Activated naive CD4-positive, alpha-beta T cell treated with anti-CD3 and anti-CD28 coated beads for 36 hours (primary cell): ENCODE measurements at regions not wholly inside any gene's neighbourhood (a gene's known extent, or its start where the extent isn't known, plus 50 kb on each side); places are given as distances from the start of the nearest gene placed in this dataset.

ENCODE experiments used
- CTCF ChIA-PET: fragments of 350-600 bp; sonication (Branson Sonifier 250); formaldehyde crosslinking; loops from one replicate; lab custom pipeline; 2021; ENCODE audit warnings: antibody characterized with exemption; lab: Charles Lee
- DNase-seq: peaks from one replicate; pipeline ENCODE4 v3.0.0-alpha.2; 2020
- H3K27ac Mint-ChIP-seq: one replicate; pipeline ENCODE4 v1.8.0; 2021; ENCODE audit warnings: mild to moderate bottlenecking, mixed read lengths
- H3K27me3 Mint-ChIP-seq: one replicate; pipeline ENCODE4 v1.8.0; 2021; ENCODE audit warnings: low read depth, mixed read lengths
- H3K36me3 Mint-ChIP-seq: one replicate; pipeline ENCODE4 v1.8.0; 2021; ENCODE audit warnings: low read depth, mixed read lengths
- H3K4me1 Mint-ChIP-seq: one replicate; pipeline ENCODE4 v1.8.0; 2021; ENCODE audit warnings: low read depth, mixed read lengths
- H3K4me3 Mint-ChIP-seq: one replicate; pipeline ENCODE4 v1.8.0; 2021; ENCODE audit warnings: mild to moderate bottlenecking, moderate library complexity, mixed read lengths
- H3K9me3 Mint-ChIP-seq: one replicate; pipeline ENCODE4 v1.8.0; 2021; ENCODE audit warnings: mixed read lengths
- intact Hi-C: fragments of 100-400 bp; cut with micrococcal nuclease; formaldehyde crosslinking; loops from one replicate; pipeline ENCODE4 v1.15.1; 2023

DNA sequence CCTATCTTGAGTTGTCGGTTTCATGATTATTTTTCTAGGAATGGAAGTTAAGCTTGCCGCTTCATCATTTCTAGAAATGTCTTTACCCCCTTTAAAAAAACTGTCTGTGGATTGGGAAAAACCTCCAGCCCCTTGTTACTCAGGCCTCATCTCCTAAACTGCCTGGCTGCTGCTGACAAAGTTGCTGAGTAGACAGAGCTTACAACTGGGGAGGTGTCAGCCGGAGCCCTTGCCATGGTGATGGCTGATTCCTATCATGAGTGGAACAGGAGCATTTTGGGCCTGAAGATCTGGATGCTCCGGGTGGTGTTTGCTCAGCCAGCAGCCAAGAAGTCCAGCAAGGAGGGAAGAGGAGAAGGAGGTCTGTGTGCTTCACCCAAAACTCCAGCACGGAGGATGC, 243.3 kb downstream of the ENGASE start:
- no peaks in the 10 kb centered on the region for H3K9me3 Mint-ChIP-seq

DNA sequence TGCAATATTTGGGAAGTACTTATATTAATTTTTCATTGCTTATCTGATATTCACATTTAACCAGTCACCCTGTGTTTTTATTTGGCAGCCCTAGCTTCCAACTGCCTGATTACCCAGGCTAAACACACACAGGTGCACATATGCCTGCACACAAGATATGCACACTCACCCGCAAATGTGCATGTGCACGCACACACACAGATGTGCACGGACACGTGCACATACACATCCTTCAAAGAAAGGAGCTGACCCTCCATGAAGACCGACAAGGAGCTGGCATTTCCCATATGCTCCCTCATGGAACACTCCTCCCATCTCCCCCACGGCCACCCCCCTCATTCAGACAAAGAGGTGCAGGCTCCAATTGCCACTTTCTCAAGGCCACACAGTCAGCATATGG, 242.2 kb downstream of the ENGASE start:
- DNase-seq: no peak
- H3K36me3 Mint-ChIP-seq: no peaks in the 10 kb centered on the region
- no peaks in the 10 kb centered on the region for H3K4me1 Mint-ChIP-seq
- H3K27me3 Mint-ChIP-seq: peaks cover 22% of the 10 kb centered on the region
- intact Hi-C loops: no loop called here
- H3K4me3 Mint-ChIP-seq: no peak overlapping the region
- no peak overlapping the region for H3K27ac Mint-ChIP-seq
- H3K9me3 Mint-ChIP-seq: no peaks in the 10 kb centered on the region
- CTCF ChIA-PET: no interaction called here

More for the DNA sequence above, 243.3 kb downstream of the ENGASE start:
- intact Hi-C loops: no loop called here
- Mint-ChIP-seq H3K27ac (no peak overlapping the region), H3K36me3 (no peaks in the 10 kb centered on the region), H3K4me1 (no peaks in the 10 kb centered on the region), H3K27me3 (peaks cover 22% of the 10 kb centered on the region), H3K4me3 (no peak overlapping the region)
- DNase-seq: no peak
- CTCF ChIA-PET: no interaction called here

DNA sequence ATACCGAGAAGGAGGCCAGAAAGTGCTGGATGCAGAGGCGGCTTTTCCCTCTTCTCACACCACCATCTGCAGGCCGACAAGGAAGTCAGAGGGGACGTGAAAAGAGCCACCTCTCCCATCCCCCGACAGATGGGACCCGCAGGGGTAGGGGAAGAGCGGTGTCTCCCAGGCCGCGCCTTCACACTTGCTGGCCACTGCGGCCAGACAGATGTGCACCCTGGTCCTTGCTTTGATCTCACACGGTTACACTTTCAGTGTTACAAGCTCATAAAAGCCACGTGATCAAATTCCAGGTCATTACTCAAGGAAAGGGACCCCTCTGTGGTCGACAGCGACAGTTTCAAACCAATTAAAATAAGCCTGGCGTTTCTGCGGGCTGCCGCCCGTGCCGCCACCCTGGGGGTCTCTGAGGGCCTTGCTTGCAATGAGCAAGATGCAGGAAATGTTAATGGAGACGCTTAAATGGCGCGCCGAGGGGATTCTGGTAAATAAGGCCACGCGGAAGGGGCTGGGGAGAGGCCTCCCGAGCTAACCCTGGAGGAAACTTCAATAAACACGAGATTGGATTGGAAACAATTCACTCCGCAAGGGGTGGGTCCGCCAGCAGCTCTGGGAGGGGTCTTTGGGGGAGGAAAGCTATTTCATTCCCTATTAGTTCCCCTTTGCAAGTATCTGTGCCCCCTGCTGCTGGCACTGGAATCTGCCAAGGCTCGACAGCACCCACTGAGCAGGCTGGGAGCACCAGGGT, 240.9 kb downstream of the ENGASE start:
- peaks cover 28% of the 10 kb centered on the region for H3K27me3 Mint-ChIP-seq
- CTCF ChIA-PET: no interaction called here
- no peaks in the 10 kb centered on the region for H3K9me3 Mint-ChIP-seq
- intact Hi-C loops: no loop called here
- H3K27ac Mint-ChIP-seq: no peak overlapping the region
- no peaks in the 10 kb centered on the region for H3K4me1 Mint-ChIP-seq
- no peak overlapping the region for H3K4me3 Mint-ChIP-seq
- DNase-seq: no peak
- H3K36me3 Mint-ChIP-seq: no peaks in the 10 kb centered on the region

DNA sequence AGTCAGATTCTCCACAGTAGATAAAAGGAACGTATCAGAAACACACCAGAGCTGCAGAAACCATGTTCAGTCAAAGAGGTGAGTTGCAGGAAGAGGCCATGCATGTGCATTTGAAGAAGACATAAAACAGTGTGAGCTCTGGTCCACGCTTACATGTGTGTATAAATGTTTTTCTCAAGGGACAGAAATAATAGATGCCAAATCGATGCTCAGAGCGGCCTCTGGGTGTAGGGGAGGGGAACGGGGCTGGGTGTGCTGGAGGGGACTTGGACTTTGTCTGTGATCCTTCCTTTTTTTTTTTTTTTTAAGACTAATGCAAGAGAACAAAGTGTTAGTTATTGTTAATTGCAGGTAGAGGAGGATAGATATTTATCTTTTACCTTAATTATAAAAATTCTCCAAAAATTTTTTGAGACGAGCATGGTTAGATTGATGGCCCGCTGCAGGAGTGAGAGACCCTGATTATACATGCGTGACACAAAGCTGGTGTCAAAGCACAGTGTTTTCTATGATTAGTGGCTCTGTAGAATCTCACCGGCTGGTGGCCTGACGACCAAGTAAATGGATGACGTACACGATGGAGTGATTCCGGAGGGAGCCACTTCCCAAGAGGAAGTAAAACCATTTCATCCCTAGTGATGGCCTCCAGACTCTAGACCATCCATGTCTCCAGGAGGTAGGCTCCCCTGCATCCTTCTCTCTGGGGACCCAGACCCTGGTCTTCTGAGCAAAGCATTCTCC, 240.2 kb downstream of the ENGASE start:
- no peak overlapping the region for H3K27ac Mint-ChIP-seq
- no peak for DNase-seq
- CTCF ChIA-PET: no interaction called here
- peaks cover 31% of the 10 kb centered on the region for H3K27me3 Mint-ChIP-seq
- no peaks in the 10 kb centered on the region for H3K9me3 Mint-ChIP-seq
- no peaks in the 10 kb centered on the region for H3K36me3 Mint-ChIP-seq
- H3K4me3 Mint-ChIP-seq: no peak overlapping the region
- intact Hi-C loops: no loop called here
- no peaks in the 10 kb centered on the region for H3K4me1 Mint-ChIP-seq

DNA sequence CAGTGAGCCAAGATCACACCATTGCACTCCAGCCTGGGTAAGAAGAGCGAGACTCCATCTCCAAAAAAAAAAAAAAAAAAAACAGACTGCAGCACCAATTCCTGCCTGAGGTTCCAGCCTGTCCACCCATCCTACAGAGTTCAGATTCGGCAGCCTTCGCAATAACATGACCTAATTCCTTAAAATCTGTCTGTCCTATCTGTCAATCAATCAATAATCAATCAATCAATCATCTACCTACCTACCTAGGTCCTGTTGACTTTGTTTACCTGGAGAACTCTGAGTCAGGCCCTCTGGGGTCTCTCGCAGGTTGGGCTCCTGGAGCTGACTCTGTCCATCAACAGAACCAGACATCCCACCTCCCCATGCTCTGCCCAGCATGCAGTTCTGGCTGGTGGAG, 236.7 kb downstream of the ENGASE start:
- no peak for DNase-seq
- Mint-ChIP-seq H3K4me3 (no peak overlapping the region), H3K36me3 (no peaks in the 10 kb centered on the region), H3K27ac (no peak overlapping the region), H3K4me1 (no peaks in the 10 kb centered on the region), H3K9me3 (no peaks in the 10 kb centered on the region), H3K27me3 (peaks cover 32% of the 10 kb centered on the region)
- CTCF ChIA-PET: no interaction called here
- intact Hi-C loops: no loop called here

DNA sequence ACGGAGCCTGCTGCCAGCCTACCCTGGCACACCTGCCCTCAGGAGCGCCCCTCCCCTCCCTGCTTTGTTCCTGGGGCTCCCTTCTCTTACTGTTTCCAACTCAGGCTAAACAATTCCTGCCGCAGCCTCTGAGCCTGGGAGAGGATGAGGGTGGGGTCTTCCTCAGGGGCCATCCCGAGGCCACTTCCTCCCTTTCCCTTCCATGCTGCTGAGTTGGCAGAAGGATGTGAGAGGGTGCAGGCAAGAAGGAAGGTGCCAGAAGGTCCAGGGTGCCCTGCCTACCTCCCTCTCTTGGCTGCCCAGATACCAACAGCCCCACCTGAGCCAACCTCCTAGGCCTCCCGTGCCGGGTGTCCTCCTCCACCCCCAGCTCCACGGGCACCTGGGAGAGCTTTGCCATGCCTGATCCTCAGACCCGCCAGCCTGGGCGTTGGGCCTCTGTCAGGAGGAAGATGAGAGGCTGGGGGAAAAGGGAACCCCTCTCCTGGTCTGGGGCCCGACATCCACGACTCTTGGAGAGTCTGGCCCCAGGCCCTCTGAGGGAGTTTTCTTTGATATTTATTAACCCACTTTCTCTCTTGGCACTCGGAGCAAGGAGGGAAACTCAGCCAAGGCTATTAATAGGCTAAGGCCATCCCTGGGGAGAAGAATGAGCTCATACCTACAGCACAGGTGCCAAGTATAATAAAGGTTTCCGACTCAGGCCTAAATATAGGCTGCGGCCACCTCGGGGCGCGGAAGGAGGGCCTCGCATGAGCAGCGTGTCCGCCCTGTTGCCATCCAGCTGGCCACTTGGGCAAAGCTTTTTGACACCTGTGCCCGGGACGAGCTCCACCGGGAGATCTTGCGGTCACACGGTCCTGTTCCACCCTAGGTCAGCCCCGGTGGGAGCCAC, 232.0 kb downstream of the ENGASE start:
- Mint-ChIP-seq H3K9me3 (no peaks in the 10 kb centered on the region), H3K27ac (no peak overlapping the region), H3K36me3 (no peaks in the 10 kb centered on the region), H3K27me3 (peaks cover 25% of the 10 kb centered on the region), H3K4me1 (no peaks in the 10 kb centered on the region), H3K4me3 (no peak overlapping the region)
- CTCF ChIA-PET: interaction anchor here (1.1 kb wide), 1 partner anchor 86 kb away, joined by 3 read pairs; no protein-coding TSS in a partner anchor
- DNase-seq: no peak
- intact Hi-C loops: no loop called here

DNA sequence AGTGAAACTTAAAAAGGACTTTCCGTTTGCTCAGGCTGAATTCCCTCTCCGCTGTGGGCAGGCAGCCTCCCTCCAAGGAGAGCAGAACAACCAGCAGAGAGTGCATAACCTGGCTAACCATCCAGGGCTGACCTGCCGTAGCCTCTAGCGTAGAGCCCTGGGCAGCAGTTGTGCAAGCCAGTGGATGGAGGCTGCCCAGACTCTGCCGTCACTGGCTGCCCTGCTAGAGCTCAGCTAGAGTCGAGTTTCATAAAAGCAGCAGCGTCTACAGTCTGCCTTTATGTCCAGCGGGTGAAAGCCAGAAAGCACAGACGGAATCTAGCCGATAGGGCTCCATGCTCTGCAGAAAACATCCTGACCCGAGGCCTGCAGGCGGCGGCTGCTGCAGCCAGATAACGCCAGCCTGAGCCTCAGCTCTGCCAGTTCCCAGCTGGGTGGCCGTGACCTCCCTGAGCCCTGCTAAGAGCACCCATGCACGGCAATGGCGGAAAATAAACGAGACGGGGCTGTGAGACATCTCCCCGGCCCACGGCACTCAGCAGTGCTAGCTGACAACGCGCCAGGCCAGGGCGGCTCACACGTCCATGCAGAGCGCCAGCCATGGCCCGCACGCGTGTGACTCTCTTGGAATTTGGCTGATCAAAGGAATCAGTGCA, 231.3 kb downstream of the ENGASE start:
- DNase-seq: no peak
- no peaks in the 10 kb centered on the region for H3K4me1 Mint-ChIP-seq
- CTCF ChIA-PET: no interaction called here
- no peak overlapping the region for H3K4me3 Mint-ChIP-seq
- H3K27ac Mint-ChIP-seq: no peak overlapping the region
- H3K36me3 Mint-ChIP-seq: no peaks in the 10 kb centered on the region
- intact Hi-C loops: no loop called here
- no peaks in the 10 kb centered on the region for H3K9me3 Mint-ChIP-seq
- peaks cover 21% of the 10 kb centered on the region for H3K27me3 Mint-ChIP-seq

DNA sequence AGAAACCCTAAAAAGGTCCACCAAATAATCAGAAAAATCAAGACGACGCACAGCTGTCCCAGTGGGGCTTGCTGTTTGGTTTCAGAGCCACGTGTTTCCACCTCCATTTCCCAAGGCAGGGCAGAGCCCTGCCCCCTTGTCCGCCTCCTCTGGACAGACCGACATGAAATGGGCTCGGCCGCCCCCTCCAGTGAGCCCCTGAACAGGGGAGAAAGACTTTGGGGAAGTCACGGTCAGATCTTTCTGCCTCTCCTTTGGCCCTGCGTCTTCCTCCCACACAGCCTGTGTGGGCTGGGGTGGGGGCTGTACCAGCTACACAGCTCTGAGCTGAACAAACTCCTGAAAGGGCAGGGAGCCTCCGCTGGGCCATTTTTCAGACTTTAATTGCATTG, 230.7 kb downstream of the ENGASE start:
- Mint-ChIP-seq H3K4me3 (no peak overlapping the region), H3K4me1 (no peaks in the 10 kb centered on the region), H3K27ac (no peak overlapping the region), H3K27me3 (peaks cover 19% of the 10 kb centered on the region), H3K9me3 (no peaks in the 10 kb centered on the region), H3K36me3 (no peaks in the 10 kb centered on the region)
- DNase-seq: no peak
- intact Hi-C loops: no loop called here
- CTCF ChIA-PET: no interaction called here

DNA sequence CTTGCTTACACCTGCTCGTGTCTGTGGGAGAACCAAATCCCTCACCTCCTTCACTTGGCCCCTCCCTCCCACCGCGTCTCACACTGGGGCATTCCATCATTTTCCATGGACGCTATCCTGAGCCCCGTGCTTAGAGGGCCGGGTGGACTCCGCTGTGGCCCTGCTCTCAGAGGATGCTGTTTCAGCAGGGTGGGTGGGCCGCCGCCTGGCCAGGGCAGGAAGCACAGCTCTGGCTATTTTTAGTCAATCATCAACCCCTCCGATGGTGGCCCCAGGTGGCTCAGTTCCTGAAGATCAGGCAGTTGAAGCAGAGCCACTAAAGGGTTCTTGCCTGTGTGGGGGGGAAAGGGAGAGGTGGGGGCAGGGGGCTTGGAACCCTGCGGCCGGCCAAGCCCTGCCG, 230.3 kb downstream of the ENGASE start:
- H3K27me3 Mint-ChIP-seq: peaks cover 18% of the 10 kb centered on the region
- CTCF ChIA-PET: no interaction called here
- intact Hi-C loops: no loop called here

DNA sequence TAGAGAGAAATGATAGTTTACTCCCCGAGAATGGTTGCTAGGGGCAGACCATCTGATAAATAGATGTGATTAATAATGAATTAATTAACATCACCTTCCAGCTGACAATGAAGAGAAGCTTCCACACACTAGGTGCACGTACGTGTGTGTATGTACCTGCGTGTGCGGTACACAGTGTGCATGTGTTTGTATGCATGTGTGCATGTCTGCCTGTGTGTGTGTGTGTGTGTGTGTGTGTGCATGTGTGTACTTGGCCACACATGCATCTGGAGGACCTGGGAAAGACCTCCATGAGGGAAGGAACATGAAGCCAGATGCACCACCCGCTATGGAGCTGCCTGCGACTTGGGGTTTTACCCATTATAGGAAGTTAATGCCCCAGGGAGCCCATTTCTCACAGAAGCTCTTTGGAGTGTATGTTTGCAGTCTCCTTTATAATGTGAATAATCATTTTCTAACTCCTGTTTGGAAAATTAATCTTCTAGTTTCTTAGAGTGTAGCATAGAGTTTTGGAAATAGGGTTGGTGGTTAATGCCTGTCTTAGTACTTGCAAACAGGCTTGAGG, 229.1 kb downstream of the ENGASE start:
- intact Hi-C loops: no loop called here
- CTCF ChIA-PET: interaction anchor here (0.6 kb wide), 1 partner anchor 13 kb away, joined by 3 read pairs; no protein-coding TSS in a partner anchor
- Mint-ChIP-seq H3K4me3 (no peak overlapping the region), H3K27me3 (peaks cover 12% of the 10 kb centered on the region), H3K4me1 (no peaks in the 10 kb centered on the region), H3K36me3 (no peaks in the 10 kb centered on the region), H3K27ac (no peak overlapping the region), H3K9me3 (no peaks in the 10 kb centered on the region)
- DNase-seq: no peak

More for the DNA sequence above, 230.3 kb downstream of the ENGASE start:
- Mint-ChIP-seq H3K36me3 (no peaks in the 10 kb centered on the region), H3K9me3 (no peaks in the 10 kb centered on the region), H3K4me1 (no peaks in the 10 kb centered on the region), H3K4me3 (no peak overlapping the region), H3K27ac (no peak overlapping the region)
- DNase-seq: no peak

DNA sequence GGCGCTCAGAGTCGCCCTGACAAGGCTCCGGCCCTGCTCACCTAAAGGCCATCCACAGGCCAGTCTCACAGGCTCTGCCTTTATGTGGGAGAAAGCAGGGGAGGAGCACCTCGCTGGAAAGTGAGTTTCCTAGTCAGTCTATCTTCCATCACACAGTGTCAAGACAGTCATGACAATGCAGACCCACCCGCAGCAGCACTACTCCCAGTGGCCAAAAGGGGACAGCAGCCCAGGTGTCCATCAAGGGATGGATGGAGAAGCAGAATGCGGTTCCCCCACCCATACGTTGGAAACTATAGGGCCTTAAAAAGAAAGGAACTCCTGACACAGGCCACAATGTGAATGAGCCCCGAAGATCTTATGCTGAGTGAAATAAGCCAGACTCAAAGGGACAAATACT, 226.8 kb downstream of the ENGASE start:
- intact Hi-C loops: no loop called here
- Mint-ChIP-seq H3K4me1 (no peaks in the 10 kb centered on the region), H3K36me3 (no peaks in the 10 kb centered on the region), H3K4me3 (no peak overlapping the region), H3K9me3 (no peaks in the 10 kb centered on the region), H3K27ac (no peak overlapping the region), H3K27me3 (peaks cover 16% of the 10 kb centered on the region)
- DNase-seq: no peak
- CTCF ChIA-PET: no interaction called here

DNA sequence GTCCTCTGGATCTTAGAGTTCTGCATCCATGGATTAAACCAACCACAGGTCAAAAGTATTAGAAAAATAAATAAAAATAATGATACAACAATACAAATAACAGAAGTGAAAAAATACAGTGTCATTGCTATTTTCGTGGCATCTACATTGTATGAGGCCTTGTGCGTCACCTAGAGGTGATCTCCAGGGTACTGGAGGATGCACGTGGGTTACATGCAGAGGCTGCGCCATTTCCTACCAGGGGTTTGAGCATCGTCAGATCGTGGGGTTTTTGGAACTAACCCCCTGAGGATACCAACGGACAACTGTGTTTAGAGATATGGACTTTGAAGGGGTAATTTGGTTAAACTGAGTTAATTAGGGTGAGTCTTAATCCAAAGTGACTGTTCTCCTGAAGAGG, 224.7 kb downstream of the ENGASE start:
- Mint-ChIP-seq H3K27ac (no peak overlapping the region), H3K36me3 (no peaks in the 10 kb centered on the region), H3K4me3 (no peak overlapping the region), H3K27me3 (peaks cover 13% of the 10 kb centered on the region), H3K9me3 (no peaks in the 10 kb centered on the region), H3K4me1 (no peaks in the 10 kb centered on the region)
- DNase-seq: no peak
- CTCF ChIA-PET: no interaction called here
- intact Hi-C loops: no loop called here
